GM10248 (cell line): ENCODE measurements at regions not wholly inside any gene's neighbourhood (a gene's known extent, or its start where the extent isn't known, plus 50 kb on each side); places are given as distances from the start of the nearest gene placed in this dataset.
"Not testable (repeated sequence)": the region's sequence is repeated elsewhere in the genome, so short reads cannot be mapped to it uniquely, and the experiment has no call there.

ENCODE experiments used
- CTCF ChIA-PET: fragments of 300-600 bp; sonication (Branson Sonifier 250); formaldehyde crosslinking; extraction: SDS; loops from one replicate; lab custom pipeline; 2021; ENCODE audit warnings: antibody characterized with exemption; lab: Yijun Ruan, JAX
- POLR2A ChIA-PET: fragments of 350-650 bp; sonication (Branson Sonifier 250); formaldehyde crosslinking; extraction: SDS; loops from one replicate; lab custom pipeline; 2020; ENCODE audit warnings: antibody characterized with exemption; lab: Yijun Ruan, JAX
- DNase-seq: peaks from one replicate; pipeline ENCODE4 v3.0.0; 2012; ENCODE audit errors: extremely low spot score
- TF ChIP-seq, protein P1 (sequence below): IDR thresholded peaks from 2 replicates; pipeline ENCODE4 v1.5.1; 2012; ENCODE audit warnings: mild to moderate bottlenecking, low read depth; ENCODE audit errors: extremely low read depth, missing control alignments, control extremely low read depth

DNA sequence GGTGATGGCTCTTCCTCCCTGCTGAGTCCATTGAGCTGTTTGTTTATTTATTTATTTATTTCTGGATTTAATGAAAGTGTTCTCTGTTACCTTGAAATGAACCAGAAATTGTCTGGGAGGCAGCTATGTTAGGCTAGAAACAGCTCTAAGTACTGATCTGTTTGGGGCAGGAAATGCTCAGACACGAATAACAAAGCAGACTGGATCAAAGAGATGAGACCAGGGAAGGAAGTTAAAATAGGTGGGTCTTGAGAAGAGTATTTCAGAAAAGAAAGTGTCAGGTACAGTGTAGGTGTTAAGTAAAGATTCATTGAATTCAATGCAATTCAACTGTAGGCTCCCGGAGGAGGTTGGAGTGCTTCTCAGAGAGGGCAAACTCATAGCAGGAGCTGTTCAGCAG is 173.3 kb downstream of the IL20RB start:
- POLR2A ChIA-PET = no interaction called here
- TF ChIP-seq, protein P1, sequence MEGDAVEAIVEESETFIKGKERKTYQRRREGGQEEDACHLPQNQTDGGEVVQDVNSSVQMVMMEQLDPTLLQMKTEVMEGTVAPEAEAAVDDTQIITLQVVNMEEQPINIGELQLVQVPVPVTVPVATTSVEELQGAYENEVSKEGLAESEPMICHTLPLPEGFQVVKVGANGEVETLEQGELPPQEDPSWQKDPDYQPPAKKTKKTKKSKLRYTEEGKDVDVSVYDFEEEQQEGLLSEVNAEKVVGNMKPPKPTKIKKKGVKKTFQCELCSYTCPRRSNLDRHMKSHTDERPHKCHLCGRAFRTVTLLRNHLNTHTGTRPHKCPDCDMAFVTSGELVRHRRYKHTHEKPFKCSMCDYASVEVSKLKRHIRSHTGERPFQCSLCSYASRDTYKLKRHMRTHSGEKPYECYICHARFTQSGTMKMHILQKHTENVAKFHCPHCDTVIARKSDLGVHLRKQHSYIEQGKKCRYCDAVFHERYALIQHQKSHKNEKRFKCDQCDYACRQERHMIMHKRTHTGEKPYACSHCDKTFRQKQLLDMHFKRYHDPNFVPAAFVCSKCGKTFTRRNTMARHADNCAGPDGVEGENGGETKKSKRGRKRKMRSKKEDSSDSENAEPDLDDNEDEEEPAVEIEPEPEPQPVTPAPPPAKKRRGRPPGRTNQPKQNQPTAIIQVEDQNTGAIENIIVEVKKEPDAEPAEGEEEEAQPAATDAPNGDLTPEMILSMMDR = no peak
- CTCF ChIA-PET = interaction anchor here (1.0 to 2.5 kb wide), 3 partner anchors 9 to 342 kb away, joined by 3 to 9 read pairs (median 9); no protein-coding TSS in a partner anchor
- no peak for DNase-seq

GRCh38 chr3:137134431-137134830 is 176.6 kb downstream of the IL20RB start:
- TF ChIP-seq, protein P1 = no peak
- ChIA-PET CTCF (interaction anchor here (0.9 to 6.0 kb wide), 3 partner anchors 12 to 26 kb away, joined by 4 to 28 read pairs (median 5); no protein-coding TSS in a partner anchor), POLR2A (no interaction called here)
- no peak for DNase-seq

DNA sequence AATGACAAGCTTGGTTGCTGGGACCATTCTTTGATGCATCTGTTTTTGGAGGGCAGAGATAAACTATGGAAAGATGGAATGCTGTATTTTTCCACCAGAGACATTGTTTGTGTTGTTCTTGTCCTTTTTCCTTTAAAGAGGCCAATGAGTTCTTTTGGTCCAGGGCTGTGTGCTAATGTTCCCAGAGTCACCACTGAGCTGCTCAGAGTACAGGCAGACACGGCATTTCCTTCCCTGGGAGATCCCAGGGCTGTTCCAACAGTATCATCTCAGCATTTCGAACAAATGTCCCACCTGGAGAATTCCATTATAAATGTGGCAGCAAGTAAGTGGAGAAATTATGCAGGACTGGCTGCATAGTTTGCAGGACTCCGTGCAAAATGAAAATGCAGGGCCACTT is 190.6 kb downstream of the IL20RB start:
- TF ChIP-seq, protein P1 = no peak
- ChIA-PET CTCF (interaction anchor here (1.5 to 1.6 kb wide), 2 partner anchors 14 to 38 kb away, joined by 4 read pairs; no protein-coding TSS in a partner anchor), POLR2A (no interaction called here)
- no peak for DNase-seq

GRCh38 chr3:137148917-137149316 is 191.1 kb downstream of the IL20RB start:
- TF ChIP-seq, protein P1 = no peak
- POLR2A ChIA-PET = no interaction called here
- CTCF ChIA-PET = interaction anchor here (1.5 to 1.6 kb wide), 2 partner anchors 14 to 39 kb away, joined by 4 read pairs; no protein-coding TSS in a partner anchor
- DNase-seq = no peak

- DNase-seq = no peak
- POLR2A ChIA-PET = no interaction called here
- CTCF ChIA-PET = interaction anchor here (1.0 kb wide), 1 partner anchor 10 kb away, joined by 4 read pairs; no protein-coding TSS in a partner anchor
- TF ChIP-seq, protein P1 = no peak
These were observed 193.0 kb downstream of the IL20RB start for GRCh38 chr3:137150825-137151224.

DNA sequence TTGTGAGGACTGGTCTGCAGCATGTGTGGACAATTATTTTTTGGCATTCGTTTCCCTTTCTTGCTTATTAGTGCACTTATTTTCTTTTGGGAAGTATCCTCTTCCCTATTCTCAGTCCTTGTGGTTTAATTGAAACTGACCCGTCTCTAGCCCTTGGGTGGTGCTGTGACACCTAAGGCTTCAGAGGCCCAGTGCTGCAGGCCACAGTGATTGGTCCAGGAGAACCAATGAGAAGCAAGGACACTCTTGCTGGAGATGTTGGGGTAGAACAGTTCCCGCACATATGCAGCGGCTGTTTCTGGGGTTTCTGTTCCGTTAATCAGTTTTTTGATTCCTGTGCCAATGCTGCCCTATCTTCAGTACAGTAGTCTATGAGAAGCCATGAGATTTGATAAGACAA is 195.3 kb downstream of the IL20RB start:
- CTCF ChIA-PET, DNase-seq, POLR2A ChIA-PET: not testable (repeated sequence)

DNA sequence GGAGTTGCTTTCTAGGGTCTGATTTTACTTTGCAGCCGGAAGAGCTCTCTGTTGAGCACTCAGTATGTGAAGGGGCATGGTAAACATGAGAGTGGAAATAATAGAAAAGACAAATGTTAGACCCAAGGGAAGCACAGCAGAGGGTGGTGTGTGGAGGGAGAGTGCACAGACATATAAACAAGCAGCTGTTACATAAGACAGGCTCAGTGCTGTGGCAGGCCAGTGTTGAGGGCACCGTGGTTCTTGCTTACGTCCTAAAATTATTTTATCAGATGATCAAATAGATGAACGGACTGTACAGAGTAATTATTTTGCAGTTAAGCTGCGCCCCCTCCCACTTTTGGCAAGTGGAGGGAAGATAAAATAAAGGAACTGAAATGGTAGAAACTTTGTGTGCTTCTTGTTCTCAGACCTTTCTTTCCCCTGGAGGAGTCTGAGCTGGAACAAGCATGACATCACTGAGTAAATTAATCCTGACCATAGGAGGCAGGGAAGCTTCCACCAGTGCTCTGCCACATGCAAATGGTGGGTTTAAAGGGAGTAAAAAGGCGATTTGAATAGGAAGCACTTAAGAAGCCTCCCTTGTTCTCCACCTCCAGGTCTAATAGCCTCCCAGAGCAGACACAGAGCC is 205.6 kb downstream of the IL20RB start:
- CTCF ChIA-PET = interaction anchor here (1.0 to 1.3 kb wide), 3 partner anchors 12 to 23 kb away, joined by 3 to 4 read pairs (median 4); no protein-coding TSS in a partner anchor
- DNase-seq = no peak
- POLR2A ChIA-PET = no interaction called here
- TF ChIP-seq, protein P1 = no peak
